Esophagus mucosa (tissue), 1 donor: ENCODE measurements at regions not wholly inside any gene's neighbourhood (a gene's known extent, or its start where the extent isn't known, plus 50 kb on each side); places are given as distances from the start of the nearest gene placed in this dataset.
"Not testable (repeated sequence)": the region's sequence is repeated elsewhere in the genome, so short reads cannot be mapped to it uniquely, and the experiment has no call there.

ENCODE experiments used
- ATAC-seq: fragments of 200-7000 bp; cut with Tn5 transposase; one replicate; pipeline ENCODE4 v1.9.1; 2020
- donor health status: DM: yes; HTN: yes; CAD: no.

GRCh38 chr17:13659051-13659450 is 57.3 kb upstream of the HS3ST3A1 start:
- ATAC-seq, result not testable (repeated sequence)

GRCh38 chr17:13665872-13666635 is 64.3 kb upstream of the HS3ST3A1 start:
- no peak for ATAC-seq

- no peak for ATAC-seq
These were observed 69.6 kb upstream of the HS3ST3A1 start for GRCh38 chr17:13671341-13671740.

- peak; percentile 77 for ATAC-seq
These were observed 70.0 kb upstream of the HS3ST3A1 start for GRCh38 chr17:13671771-13672170.

- no peak for ATAC-seq
These were observed 76.6 kb upstream of the HS3ST3A1 start for GRCh38 chr17:13678361-13678760.

- ATAC-seq, result no peak
These were observed 77.1 kb upstream of the HS3ST3A1 start for GRCh38 chr17:13678841-13679240.

GRCh38 chr17:13688716-13689115 is 87.0 kb upstream of the HS3ST3A1 start:
- ATAC-seq, result no peak

- no peak for ATAC-seq
These were observed 89.1 kb upstream of the HS3ST3A1 start for GRCh38 chr17:13690806-13691205.

- no peak for ATAC-seq
These were observed 93.2 kb upstream of the HS3ST3A1 start for GRCh38 chr17:13694934-13695333.

GRCh38 chr17:13698832-13699231 is 97.1 kb upstream of the HS3ST3A1 start:
- no peak for ATAC-seq

GRCh38 chr17:13699261-13699660 is 97.5 kb upstream of the HS3ST3A1 start:
- ATAC-seq, result no peak

- ATAC-seq, result no peak
These were observed 100.5 kb upstream of the HS3ST3A1 start for GRCh38 chr17:13702266-13702665.

- no peak for ATAC-seq
These were observed 102.6 kb upstream of the HS3ST3A1 start for GRCh38 chr17:13704333-13704732.

GRCh38 chr17:13705221-13705620 is 103.5 kb upstream of the HS3ST3A1 start:
- no peak for ATAC-seq

- no peak for ATAC-seq
These were observed 120.0 kb upstream of the HS3ST3A1 start for GRCh38 chr17:13721705-13722104.

- no peak for ATAC-seq
These were observed 123.7 kb upstream of the HS3ST3A1 start for GRCh38 chr17:13725288-13725990.

- peak; percentile 74 for ATAC-seq
These were observed 125.9 kb upstream of the HS3ST3A1 start for GRCh38 chr17:13727441-13728171.

GRCh38 chr17:13728781-13729180 is 127.1 kb upstream of the HS3ST3A1 start:
- peak; percentile 63 for ATAC-seq

- ATAC-seq, result no peak
These were observed 127.9 kb upstream of the HS3ST3A1 start for GRCh38 chr17:13729466-13730134.

- ATAC-seq, result no peak
These were observed 133.2 kb upstream of the HS3ST3A1 start for GRCh38 chr17:13734880-13735279.

GRCh38 chr17:13735444-13735843 is 133.7 kb upstream of the HS3ST3A1 start:
- ATAC-seq, result no peak

GRCh38 chr17:13735861-13736260 is 134.1 kb upstream of the HS3ST3A1 start:
- ATAC-seq, result no peak

- ATAC-seq, result no peak
These were observed 135.2 kb upstream of the HS3ST3A1 start for GRCh38 chr17:13736916-13737315.
